GM21515 (cell line): ENCODE measurements at regions not wholly inside any gene's neighbourhood (a gene's known extent, or its start where the extent isn't known, plus 50 kb on each side); places are given as distances from the start of the nearest gene placed in this dataset.
"Not testable (repeated sequence)": the region's sequence is repeated elsewhere in the genome, so short reads cannot be mapped to it uniquely, and the experiment has no call there.

Experiments used
- ATAC-seq: cut with Tn5 transposase; IDR thresholded peaks from one replicate; pipeline ENCODE4 v1.9.1; 2021; ENCODE audit not compliant: unreplicated experiment

DNA sequence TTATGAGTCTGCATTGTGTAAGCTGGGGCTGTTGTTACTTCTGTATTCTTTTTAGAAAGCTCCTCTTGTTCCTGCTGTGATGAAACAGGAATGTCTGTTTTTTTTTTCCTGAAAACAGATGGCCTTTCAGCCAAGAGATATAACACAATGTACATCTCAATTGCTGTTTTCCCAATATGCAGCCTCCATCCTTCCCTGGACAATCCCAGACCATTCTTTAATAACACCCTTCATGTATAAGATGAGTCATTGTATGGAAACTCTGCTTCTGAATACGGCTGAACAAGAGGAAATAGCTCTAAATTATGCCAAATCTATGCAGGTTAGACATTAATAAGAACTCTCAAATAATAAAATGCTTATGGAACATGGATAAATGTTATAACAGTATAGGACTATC lies 60.2 kb upstream of the LRRC4C start:
- no peak for ATAC-seq

DNA sequence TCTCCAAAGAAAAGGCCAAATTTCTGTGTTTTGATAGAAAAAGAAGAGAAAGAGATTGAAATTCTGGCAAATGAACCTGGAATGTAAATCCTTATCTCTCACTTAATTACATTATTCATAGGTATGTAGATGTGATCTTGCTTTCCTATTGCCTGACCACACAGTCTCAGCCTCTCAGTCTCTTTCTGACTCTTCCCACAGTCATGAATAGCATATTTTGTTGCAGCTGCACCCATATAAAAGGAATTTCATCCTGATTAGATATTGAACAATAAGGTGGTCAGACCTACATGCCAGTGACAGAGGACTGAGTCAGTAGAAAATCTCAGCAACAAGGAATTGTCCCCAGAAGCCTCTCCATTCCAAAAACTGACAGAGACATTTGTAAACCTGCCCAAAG lies 62.9 kb upstream of the LRRC4C start:
- ATAC-seq = no peak

DNA sequence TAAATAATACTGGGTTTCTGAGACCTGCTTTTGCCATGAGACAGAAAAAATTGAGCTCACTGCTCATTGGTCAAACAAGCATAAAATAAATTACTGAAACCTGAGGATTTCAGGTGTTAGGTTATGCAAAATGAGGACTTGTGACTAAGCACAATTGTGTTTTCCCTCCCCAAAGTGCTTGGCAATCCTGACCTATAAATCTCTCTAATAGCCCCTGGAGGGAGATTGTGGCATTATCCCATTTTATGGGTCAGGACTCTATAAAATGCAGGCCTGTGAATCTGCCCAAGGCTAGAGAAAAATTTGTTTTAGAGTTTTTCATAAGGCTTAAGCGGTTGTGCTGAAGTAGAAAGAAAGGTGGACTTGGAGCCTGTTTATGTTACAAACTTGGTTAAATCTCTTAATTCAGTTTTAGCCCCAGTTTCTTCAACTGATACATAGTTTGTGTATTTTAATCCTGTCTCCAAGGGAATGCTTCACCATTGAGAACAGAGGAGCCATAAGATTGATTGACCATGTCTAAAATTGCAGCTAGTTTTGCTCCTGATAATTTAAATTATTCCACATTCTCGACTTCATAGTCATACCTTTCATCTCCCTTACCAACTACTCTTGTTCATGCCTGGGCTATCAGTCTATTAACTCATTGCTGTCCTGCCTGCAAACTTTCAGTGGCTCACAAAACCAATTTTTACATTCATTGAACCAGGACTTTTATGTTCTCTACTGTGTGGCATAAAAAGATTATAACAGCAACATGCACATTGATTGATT lies 63.6 kb upstream of the LRRC4C start:
- no peak for ATAC-seq

DNA sequence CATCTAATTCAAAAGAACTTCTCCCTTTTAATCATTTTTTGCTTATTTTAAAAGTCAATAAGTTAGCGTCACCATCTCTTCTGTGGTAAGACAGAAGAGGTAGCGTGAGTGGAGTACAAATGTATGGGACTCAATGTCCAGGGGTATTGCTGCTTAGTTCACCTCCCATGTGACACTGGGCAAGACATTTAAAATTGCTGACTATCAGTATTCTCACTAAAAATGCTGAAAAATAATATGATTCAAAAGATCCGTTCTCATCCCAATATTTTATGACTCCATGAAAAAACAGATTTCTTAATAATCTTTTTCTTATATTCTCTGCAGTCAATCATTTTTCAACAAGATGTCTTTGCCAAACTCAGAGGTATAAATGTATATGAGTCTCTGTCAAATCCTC lies 68.1 kb upstream of the LRRC4C start:
- no peak for ATAC-seq

DNA sequence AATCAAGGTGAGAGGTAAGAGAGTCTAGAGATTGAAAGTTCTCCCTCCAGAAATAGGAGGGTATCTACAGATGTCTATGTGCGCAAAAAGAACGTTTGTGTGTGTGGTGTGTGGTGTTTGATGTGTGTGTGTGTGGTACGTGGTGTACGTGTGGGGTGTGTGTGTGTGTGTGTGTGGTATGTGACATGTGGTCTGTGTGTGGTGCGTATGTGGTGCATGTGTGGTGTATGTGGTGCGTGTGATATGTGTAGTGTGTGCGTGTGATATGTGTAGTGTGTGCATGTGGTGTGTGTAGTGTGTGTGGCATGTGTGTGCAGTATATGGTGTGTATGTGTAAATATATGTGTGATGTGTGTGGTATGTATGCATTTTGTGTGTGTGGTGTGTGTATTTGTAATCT lies 73.0 kb upstream of the LRRC4C start:
- no peak for ATAC-seq

DNA sequence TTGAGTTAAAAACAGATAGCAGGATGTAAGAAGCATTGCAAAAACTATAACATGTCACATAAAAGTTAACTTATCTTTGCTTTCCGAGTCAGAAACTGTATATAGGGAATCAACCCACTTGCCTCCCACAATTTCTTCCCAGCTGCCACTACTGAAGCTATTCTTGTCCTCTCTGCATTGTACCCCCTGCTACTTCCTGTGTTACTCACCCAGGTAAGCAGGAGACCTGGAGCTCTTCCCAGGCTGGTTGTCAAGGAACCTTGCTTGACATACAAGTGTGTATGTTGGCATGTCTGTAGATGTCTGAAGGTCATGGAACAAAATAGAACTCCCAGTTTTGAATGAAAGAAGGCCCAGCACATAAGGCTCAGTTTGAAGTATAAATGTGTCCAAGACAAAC lies 74.3 kb upstream of the LRRC4C start:
- no peak for ATAC-seq

DNA sequence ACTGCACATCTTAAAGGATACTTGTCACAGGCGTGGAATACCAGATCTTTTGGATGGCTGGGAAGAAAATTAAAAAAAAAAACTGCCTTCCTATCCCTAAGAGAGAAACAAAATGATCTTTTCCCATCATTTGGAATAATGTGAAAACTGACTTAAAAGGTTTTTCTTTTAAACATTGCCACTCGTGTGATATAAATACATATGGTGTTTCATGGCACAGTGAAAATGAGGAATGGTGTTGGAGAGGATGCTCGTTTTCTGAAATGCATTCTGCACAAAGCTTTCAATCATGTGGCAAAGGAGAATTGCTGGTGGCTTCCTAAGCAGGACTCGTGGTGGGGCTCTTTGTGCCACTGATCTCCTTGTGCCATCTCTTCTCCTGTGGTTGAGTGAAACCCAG lies 74.9 kb upstream of the LRRC4C start:
- ATAC-seq = no peak

DNA sequence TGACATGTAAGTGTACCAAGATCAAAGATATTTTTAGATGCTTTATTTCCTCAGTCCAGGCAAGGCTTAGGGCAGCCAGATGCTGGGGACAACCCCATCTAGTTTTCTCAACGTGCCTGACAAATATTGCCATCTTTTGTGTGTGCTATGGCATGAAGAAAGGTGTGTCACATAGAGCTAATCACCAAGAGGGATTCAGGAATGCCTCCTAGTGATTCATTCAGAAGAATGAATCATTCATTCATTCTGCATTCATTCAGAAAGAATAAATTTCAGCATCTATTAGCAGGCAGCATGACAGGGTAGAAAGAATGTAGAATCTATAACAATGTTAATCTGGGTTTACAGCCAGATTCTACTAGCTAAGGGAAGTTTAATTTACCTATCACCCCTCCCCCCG lies 75.4 kb upstream of the LRRC4C start:
- ATAC-seq = no peak

DNA sequence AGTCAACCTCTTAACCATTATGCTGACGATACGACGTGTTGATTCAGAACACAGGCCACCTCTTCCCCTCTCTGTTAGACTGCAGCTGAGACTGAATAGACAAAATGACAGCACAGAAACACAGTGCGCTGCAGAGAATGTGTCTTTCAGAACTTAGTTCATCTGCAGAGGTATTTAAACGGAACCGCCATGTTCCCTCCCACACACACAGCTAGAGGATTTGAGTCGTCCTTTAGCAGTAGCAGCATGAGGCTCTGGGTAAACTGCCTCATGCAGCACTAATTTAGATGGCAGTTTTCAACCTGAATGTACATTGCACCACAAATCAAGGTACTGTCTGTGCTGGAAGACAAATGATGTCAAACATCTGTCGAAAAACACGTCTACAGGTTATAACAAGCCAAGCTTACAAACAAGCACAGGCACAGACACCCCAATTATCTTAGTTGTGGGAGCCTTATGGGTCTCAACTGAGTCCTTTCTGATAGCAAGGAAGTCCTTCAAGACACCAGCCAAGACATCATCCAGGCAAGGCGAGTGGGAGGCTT lies 76.6 kb upstream of the LRRC4C start:
- ATAC-seq = no peak

DNA sequence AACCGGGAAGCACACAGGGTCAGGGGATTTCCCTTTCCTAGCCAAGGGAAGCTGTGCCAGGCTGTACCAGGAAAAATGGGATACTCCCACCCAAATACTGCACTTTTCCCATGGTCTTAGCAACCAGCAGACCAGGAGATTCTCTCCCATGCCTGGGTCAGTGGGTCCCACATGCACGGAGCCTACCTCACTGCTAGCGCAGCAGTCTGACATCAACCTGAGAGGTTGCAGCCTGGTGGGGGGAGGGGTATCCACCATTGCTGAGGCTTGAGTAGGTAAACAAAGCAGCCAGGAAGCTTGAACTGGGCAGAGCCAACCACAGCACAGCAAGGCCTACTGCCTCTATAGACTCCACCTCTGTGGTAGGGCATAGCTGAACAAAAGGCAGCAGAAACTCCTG lies 85.5 kb upstream of the LRRC4C start:
- not testable (repeated sequence) for ATAC-seq

DNA sequence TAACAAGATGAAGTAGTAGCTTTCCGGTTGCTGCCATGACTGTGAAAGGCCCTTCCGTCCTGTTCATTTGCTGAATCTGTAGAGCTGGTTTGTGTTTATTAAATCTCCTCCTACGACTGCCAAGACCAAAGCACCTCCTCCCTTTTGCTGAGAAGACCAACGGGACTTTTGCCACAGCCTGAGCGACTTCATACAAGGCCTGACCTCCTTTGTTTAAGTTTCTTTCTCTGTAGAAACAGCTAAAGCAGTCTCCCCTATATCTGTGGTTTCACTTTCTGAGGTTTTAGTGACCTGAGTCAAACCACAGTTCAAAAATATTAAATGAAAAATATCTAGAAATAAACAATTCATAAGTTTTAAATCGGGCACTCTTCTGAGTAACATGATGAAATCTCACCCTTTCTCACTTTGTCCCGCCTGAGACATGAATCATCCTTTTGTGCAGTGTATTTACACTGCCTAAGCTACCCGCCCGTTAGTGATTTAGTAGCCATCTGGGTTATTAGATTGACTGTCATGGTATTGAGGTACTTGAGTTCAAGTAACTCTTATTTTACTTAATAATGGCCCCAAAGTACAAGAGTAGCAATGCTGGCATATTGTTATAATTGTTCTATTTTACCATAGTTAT lies 119.1 kb upstream of the LRRC4C start:
- ATAC-seq = no peak

DNA sequence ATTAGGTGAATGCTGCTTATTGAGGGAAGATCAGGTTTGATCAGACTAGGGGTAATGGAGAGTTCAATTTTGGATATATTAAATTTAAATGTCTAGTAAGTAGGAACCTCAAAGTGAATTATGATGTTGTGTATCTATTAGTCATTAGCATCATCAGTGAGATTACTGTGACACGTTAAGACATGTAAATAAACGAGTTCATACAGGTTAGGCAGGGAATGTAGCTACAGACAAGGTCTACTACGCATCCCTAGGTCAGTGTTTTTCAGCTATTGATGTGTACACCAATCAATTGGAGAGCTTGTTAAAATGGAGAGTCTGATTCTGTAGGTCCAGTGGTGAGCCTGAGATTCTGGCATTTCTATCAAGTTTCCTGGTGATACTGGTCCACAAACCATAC lies 120.1 kb upstream of the LRRC4C start:
- no peak for ATAC-seq

DNA sequence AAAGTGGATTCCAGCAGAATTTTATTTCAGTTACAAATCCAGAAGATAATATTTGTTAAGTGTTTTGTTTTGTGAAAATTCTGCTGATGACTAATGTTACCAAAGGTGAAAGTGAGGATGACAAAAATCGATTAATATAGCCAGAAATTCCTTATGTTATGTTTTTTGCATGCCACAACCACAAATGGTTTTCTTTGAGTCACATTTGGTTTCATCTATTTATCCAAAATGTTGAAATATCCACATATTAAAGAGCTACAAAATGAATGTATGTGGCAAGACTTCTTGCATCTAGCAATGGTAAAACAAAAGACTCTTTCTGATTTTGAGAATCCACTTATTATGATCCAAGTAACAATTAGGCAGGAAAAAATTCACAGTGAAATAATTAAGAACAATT lies 150.1 kb upstream of the LRRC4C start:
- no peak for ATAC-seq

DNA sequence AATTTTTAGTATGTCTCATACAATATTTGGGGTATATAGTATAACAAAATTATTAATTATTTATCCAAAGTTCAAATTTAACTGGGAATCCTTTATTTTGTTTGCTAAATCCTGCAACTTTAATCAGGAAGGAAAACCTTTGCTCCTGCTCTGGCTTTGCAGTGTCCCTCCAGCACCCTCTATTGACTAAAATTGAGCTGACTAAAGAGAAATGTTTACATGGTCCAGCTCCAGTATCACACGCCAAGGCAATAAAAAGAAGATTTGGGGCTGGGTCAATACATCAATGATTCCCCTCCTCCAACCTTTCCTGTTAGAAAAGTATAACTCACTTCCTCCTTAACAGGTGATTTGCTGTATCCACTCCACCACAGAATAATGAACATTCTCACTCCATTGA lies 153.0 kb upstream of the LRRC4C start:
- ATAC-seq = no peak

DNA sequence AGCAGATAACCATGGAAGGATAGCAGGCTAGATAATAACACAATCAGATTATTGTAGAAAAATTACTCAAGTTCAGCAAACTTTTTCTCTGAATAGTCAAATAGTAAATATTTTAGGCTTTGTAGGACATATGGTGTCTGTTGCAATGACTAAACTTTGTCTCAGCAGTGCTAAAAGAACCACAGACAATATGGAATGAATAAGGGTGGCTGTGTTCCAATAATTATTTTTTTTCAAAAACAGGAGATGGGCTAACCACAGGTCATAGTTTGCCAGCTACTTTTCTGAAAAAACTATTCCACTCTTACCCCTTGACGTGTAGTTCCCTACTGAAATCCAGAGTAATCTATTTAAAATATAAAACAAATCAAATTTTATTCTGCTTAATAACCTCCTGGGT lies 153.9 kb upstream of the LRRC4C start:
- ATAC-seq = no peak

DNA sequence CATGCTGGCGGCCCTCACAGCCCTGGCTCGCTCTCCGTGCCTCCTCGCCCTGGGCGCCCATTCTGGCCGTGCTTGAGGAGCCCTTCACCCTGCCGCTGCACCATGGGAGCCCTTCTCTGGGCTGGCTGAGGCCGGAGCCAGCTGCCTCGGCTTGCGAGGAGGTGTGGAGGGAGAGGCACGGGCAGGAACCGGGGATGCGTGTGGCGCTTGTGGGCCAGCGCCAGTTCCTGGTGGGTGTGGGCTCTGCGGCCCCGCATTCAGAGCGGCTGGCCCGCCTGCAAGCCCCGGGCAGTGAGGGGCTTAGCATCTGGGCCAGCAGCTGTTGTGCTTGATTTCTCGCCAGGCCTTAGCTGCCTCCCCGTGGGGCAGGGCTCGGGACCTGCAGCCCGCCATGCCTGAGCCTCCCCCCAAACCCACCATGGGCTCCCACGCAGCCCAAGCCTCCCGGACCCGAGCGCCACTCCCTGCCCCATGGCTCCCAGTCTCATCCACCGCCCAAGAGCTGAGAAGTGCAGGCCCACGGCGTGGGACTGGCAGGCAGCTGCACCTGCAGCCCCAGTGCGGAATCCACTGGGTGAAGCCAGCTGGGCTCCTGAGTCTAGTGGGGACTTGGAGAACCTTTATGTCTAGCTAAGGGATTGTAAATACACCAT lies 163.4 kb upstream of the LRRC4C start:
- ATAC-seq = no peak

DNA sequence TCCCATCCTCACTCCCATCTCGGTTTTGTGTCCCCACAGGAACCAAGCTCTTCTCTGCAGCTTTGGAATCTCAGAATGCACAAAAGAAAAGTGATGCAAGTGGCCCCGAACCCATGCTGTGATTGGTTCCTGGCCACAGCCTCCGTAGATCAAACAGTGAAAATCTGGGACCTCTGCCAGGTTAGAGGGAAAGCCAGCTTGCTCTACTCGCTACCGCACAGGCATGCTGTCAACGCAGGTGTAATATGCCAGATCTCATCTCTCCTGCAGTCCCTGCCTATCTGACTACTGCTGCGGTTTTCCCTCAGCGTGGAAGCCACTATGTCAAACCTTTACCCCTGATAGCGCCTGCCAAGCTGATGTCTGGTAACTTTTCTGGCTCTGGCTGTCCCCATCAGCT lies 200.5 kb upstream of the LRRC4C start:
- ATAC-seq = no peak

DNA sequence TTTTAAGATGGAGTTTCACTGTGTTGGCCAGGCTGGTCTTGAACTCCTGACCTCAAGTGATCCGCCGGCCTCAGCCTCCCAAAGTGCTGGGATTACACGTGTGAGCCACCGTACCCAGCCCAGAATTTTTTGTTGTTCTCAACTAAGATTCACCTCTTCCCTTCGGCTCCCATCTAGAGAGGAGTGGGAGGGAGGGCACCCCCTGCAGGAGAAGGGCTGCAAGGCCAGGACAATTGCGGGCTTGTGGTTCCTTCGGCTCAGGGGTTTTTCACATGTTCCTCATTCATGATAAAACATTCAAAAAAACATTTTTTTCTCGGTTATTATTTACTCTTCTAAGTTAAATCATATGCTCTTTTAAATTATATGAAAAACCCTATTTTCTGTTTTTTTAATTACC lies 201.1 kb upstream of the LRRC4C start:
- ATAC-seq = no peak

DNA sequence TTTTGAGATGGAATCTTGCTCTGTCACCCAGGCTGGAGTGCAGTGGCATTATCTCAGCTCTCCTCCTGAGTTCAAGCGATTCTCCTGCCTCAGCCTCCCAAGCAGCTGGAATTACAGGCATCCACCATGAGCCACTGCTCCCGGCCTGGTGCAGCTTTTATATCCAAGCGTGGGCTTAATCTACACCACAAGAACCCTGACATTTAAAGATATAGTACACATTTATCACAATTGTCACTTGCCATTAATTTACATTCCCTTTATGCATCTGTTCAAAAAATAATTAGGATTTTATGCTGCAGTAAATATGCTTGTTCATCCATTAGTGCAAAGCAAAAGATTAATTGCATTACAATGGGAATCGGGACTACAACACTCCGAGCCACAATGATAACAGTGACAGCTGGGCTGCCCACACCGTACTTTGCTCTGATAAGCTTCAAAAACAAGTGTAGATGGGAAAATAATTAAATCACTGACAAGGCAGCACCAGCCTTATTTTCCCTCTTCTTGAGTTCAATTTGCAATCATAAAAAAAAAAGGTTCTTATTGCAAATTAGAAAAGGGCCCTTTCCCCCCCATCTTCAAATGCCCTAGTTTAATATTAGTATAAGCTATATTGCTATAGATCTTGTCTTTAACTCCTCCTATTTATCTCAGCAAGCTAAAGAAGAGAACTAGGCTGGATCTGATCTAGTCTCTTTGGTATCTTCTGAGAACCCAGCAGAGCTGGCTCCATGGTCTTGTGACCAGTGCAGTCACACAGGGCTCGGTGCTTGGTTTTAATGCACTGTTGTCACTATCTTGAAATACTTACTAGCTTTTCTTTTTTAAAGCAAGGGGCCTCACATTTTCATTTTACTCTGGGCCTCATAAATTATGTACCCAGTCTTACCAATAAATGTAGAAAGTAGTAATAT lies 206.2 kb upstream of the LRRC4C start:
- ATAC-seq = no peak

DNA sequence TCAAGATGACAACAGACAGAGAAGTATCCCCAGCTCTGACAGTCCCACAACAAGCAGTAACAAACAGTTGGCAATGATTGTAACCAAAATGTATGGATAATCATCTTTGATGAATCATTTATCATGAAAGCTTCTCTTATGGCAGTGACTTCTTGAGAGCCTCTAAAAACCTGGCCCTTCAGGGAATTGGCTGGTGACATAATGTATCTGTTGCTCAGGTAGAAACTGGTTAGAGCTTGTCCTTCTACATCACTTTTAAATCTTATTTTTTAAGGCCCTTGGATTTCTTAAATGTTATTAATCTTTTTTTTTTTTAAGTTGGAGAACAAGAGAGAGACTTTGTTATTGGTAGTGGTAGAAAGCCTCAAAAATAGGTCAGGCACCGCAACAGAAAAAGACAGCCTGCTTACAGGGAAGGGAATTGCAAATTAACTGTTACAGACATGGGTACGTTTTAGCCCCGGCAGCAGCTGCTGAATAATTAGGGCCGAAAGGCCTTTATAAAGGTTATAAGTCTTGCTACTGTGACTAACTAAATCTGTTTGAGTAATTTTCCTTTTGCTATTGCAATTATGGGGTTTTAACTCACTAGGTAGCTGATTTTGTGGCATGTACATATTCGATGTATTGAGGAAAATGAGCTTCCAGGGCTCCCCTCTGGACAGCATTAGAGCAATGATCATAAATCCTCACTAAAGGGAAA lies 207.7 kb upstream of the LRRC4C start:
- ATAC-seq = no peak

DNA sequence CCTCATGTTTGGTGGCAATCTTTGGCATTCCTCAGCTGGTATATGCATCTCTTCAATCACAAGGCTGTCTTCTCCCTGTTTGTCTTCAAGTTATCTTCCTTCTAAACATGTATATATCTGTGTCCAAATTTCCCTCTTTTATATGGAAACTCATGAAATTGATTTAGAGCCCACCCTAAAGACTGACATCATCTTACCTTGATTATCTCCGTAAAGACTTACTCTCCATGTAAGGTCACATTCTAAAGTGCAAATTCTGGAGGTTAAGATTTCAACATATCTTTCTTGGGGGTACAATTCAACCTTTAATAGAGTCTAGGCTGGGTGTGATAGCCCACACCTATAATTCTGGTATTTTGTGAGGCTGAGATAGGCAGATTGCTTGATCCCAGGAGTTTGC lies 215.8 kb upstream of the LRRC4C start:
- ATAC-seq = no peak
